ENCODE measurements at regions not wholly inside any gene's neighbourhood (a gene's known extent, or its start where the extent isn't known, plus 50 kb on each side); places are given as distances from the start of the nearest gene placed in this dataset.

DNA sequence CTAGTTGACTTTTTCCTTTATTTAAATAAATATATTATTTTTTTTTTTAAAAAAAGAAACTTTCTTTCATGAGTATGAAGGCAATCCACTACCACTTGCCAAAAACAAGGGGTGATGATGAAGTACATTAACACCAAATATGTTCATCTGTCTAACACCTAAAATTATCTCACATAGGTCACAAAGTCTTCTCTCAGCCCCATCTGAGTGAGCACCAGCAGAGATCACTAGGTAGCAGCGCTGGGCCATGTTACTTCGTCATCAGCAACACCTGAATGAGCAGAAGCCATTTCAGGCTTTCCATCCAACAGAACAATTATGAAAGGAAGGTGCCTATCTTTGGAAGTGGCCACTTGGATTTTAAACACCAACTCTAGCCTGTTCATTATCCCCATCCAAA is 811.6 kb upstream of the AMELY start:
- TF ChIP-seq POLR2A (IDR thresholded peaks at IDR 0.05) (no peak), CTCF (IDR thresholded peaks at IDR 0.05) (no peak)

Measured in gastroesophageal sphincter (tissue), 3 donors.